H1 (cell line): ENCODE measurements at regions not wholly inside any gene's neighbourhood (a gene's known extent, or its start where the extent isn't known, plus 50 kb on each side); places are given as distances from the start of the nearest gene placed in this dataset.
A peak's percentile ranks its signal among the peaks of the same experiment; 100 is the strongest.

Experiments used
- CTCF ChIA-PET: fragments of 300-600 bp; sonication (Branson Sonifier 250); formaldehyde crosslinking; loops from one replicate; lab custom pipeline; 2021; ENCODE audit not compliant: partially characterized antibody; lab: Charles Lee
- POLR2A ChIA-PET: fragments of 300-600 bp; sonication (Branson Sonifier 250); formaldehyde crosslinking; loops from one replicate; lab custom pipeline; 2021; ENCODE audit warnings: inconsistent platforms; ENCODE audit not compliant: partially characterized antibody; lab: Charles Lee
- DNase-seq, 2 experiments: peaks; one replicate each; pipeline versions ENCODE4 v3.0.0 to v3.0.0-alpha.2; 2010 to 2022; ENCODE audit warnings: low spot score in 2 of 2, low read depth in 1 of 2, mixed read lengths in 1 of 2
- FAIRE-seq: peaks from 2 replicates; lab custom pipeline; 2011; peaks lifted over from hg19 to GRCh38; lab: Jason Lieb, UNC
- H2AFZ ChIP-seq: 2 replicates; pipeline ENCODE4 v1.8.1; 2012; ENCODE audit warnings: low read length, inconsistent platforms
- H2AK5ac ChIP-seq: 2 replicates; pipeline ENCODE4 v1.6.1; 2013; ENCODE audit warnings: low read depth, low read length
- H2BK120ac ChIP-seq: replicated peaks from 2 replicates; pipeline ENCODE3; 2013; ENCODE audit warnings: low read depth, low read length, inconsistent platforms
- H2BK12ac ChIP-seq: 2 replicates; pipeline ENCODE4 v1.6.1; 2013; ENCODE audit warnings: low read depth, low read length
- H2BK15ac ChIP-seq: 2 replicates; pipeline ENCODE4 v1.6.1; 2013; ENCODE audit warnings: low read length
- H2BK20ac ChIP-seq: 2 replicates; pipeline ENCODE4 v1.6.1; 2013; ENCODE audit warnings: low read length
- H2BK5ac ChIP-seq: 2 replicates; pipeline ENCODE4 v1.6.1; 2013; ENCODE audit warnings: low read depth, low read length
- H3K14ac ChIP-seq: 2 replicates; pipeline ENCODE4 v1.6.1; 2013; ENCODE audit warnings: inconsistent platforms; ENCODE audit not compliant: insufficient read length
- H3K18ac ChIP-seq: 2 replicates; pipeline ENCODE4 v1.6.1; 2013; ENCODE audit warnings: low read length; ENCODE audit errors: extremely low read depth
- H3K23ac ChIP-seq: 2 replicates; pipeline ENCODE4 v1.6.1; 2013; ENCODE audit warnings: inconsistent platforms; ENCODE audit not compliant: insufficient read length
- H3K23me2 ChIP-seq: 2 replicates; pipeline ENCODE4 v1.6.1; 2013; ENCODE audit warnings: low read depth, low read length
- H3K27ac ChIP-seq: 2 replicates; pipeline ENCODE4 v1.6.1; 2011; ENCODE audit warnings: low read depth, low read length, inconsistent platforms
- H3K27me3 ChIP-seq, 4 experiments: replicated peaks in 1 of 4; 1 replicate in 1 of 4; 2 replicates in 3 of 4; pipeline versions ENCODE4 v1.6.1 to v1.8.1; 2011 to 2013; ENCODE audit warnings: low read length in 3 of 4, mild to moderate bottlenecking in 3 of 4, inconsistent platforms in 2 of 4, mixed read lengths in 2 of 4, moderate library complexity in 1 of 4; ENCODE audit not compliant: control insufficient read depth in 3 of 4, insufficient read depth in 3 of 4; ENCODE audit errors: extremely low read depth in 1 of 4
- H3K36me3 ChIP-seq, 4 experiments: 2 replicates each; pipeline versions ENCODE4 v1.6.1 to v1.8.1; 2011 to 2013; ENCODE audit warnings: mild to moderate bottlenecking in 4 of 4, low read length in 3 of 4, moderate library complexity in 2 of 4, control low read depth in 1 of 4, inconsistent platforms in 1 of 4; ENCODE audit not compliant: insufficient read depth in 4 of 4, control insufficient read depth in 2 of 4
- H3K4ac ChIP-seq: replicated peaks from 2 replicates; pipeline ENCODE3; 2013; ENCODE audit warnings: low read length, low read depth, mixed read lengths, inconsistent platforms; ENCODE audit not compliant: insufficient read length
- H3K4me1 ChIP-seq, 4 experiments: replicated peaks in 1 of 4; 1 replicate in 1 of 4; 2 replicates in 3 of 4; pipeline versions ENCODE4 v1.6.1 to v1.8.1; 2011 to 2013; ENCODE audit warnings: low read length in 3 of 4, inconsistent platforms in 2 of 4, mixed read lengths in 1 of 4; ENCODE audit not compliant: insufficient read depth in 4 of 4, control insufficient read depth in 3 of 4
- H3K4me2 ChIP-seq, 2 experiments: 2 replicates each; pipeline versions ENCODE4 v1.6.1 to v1.8.1; 2011 to 2013; ENCODE audit warnings: low read depth in 2 of 2, low read length in 2 of 2, control low read depth in 1 of 2, inconsistent platforms in 1 of 2, mild to moderate bottlenecking in 1 of 2; ENCODE audit not compliant: insufficient read depth in 1 of 2
- H3K4me3 ChIP-seq, 4 experiments: fragments of 200-600, 300-600 bp in 1 of 4; sonication (generic), shearing (Covaris generic), sonication (Bioruptor Twin) in 1 of 4; 2 replicates each; pipeline versions ENCODE4 v1.5.1 to v1.8.1; 2011 to 2016; ENCODE audit warnings: low read length in 4 of 4, low read depth in 3 of 4, control low read depth in 2 of 4, inconsistent platforms in 2 of 4, mild to moderate bottlenecking in 2 of 4, mixed read lengths in 1 of 4, moderate library complexity in 1 of 4; ENCODE audit not compliant: insufficient read depth in 2 of 4; ENCODE audit errors: extremely low read depth in 1 of 4
- H3K56ac ChIP-seq: replicated peaks from 2 replicates; pipeline ENCODE3; 2013; ENCODE audit warnings: low read depth, mild to moderate bottlenecking, mixed read lengths, low read length, inconsistent platforms; ENCODE audit not compliant: insufficient read length
- H3K79me1 ChIP-seq: 2 replicates; pipeline ENCODE4 v1.6.1; 2013; ENCODE audit warnings: low read depth, low read length, control low read depth
- H3K79me2 ChIP-seq, 2 experiments: 2 replicates each; pipeline versions ENCODE4 v1.6.1 to v1.8.1; 2012 to 2013; ENCODE audit warnings: low read length in 2 of 2, mild to moderate bottlenecking in 2 of 2, inconsistent platforms in 1 of 2; ENCODE audit not compliant: insufficient read depth in 2 of 2, control insufficient read depth in 1 of 2
- H3K9ac ChIP-seq, 4 experiments: replicated peaks in 1 of 4; 1 replicate in 1 of 4; 2 replicates in 3 of 4; pipeline versions ENCODE4 v1.6.1 to v1.8.1; 2011 to 2013; ENCODE audit warnings: low read depth in 3 of 4, low read length in 3 of 4, control low read depth in 2 of 4, mild to moderate bottlenecking in 2 of 4, moderate library complexity in 2 of 4, inconsistent platforms in 1 of 4; ENCODE audit errors: extremely low read depth in 1 of 4
- H3K9me3 ChIP-seq, 2 experiments: 2 replicates each; pipeline versions ENCODE4 v1.6.1 to v1.8.1; 2012 to 2013; ENCODE audit warnings: mild to moderate bottlenecking in 2 of 2, moderate library complexity in 2 of 2, control low read depth in 1 of 2, inconsistent platforms in 1 of 2, low read depth in 1 of 2, low read length in 1 of 2, mixed read lengths in 1 of 2; ENCODE audit not compliant: insufficient read depth in 2 of 2
- H4K20me1 ChIP-seq, 2 experiments: replicated peaks in 1 of 2; 2 replicates each; pipeline versions ENCODE3 to v1.8.1; 2011 to 2013; ENCODE audit warnings: inconsistent platforms in 2 of 2, low read length in 2 of 2, mild to moderate bottlenecking in 1 of 2; ENCODE audit not compliant: insufficient read depth in 2 of 2, control insufficient read depth in 1 of 2
- H4K5ac ChIP-seq: 2 replicates; pipeline ENCODE4 v1.6.1; 2013; ENCODE audit warnings: low read length, low read depth, mixed read lengths, inconsistent platforms; ENCODE audit not compliant: insufficient read length
- H4K8ac ChIP-seq: 2 replicates; pipeline ENCODE4 v1.8.0; 2013; ENCODE audit warnings: mild to moderate bottlenecking, moderate library complexity, low read length, inconsistent platforms; ENCODE audit not compliant: insufficient read depth; ENCODE audit errors: extremely low read depth
- H4K91ac ChIP-seq: replicated peaks from 2 replicates; pipeline ENCODE3; 2013; ENCODE audit warnings: low read length, mixed read lengths, inconsistent platforms; ENCODE audit not compliant: insufficient read length
- ASH2L ChIP-seq: fragments of 200-600, 300-600 bp; sonication (generic); IDR thresholded peaks from one replicate; pipeline ENCODE4 v1.7.1; 2017; ENCODE audit warnings: low read length
- BRCA1 ChIP-seq: IDR thresholded peaks from 2 replicates; pipeline ENCODE4 v1.6.1; 2012; ENCODE audit warnings: low read depth, low read length, improper control_type of control experiment
- HDAC6 ChIP-seq: IDR thresholded peaks from one replicate; pipeline ENCODE4 v1.7.1; 2012; ENCODE audit warnings: low read depth, mild to moderate bottlenecking, inconsistent platforms, low read length, moderate library complexity
- JUN ChIP-seq: IDR thresholded peaks from 2 replicates; pipeline ENCODE4 v1.6.1; 2011; ENCODE audit warnings: low read depth, mild to moderate bottlenecking, improper control_type of control experiment, low read length
- JUND ChIP-seq: IDR thresholded peaks from 2 replicates; pipeline ENCODE4 v1.6.1; 2011; ENCODE audit warnings: mild to moderate bottlenecking, improper control_type of control experiment, low read length
- KDM1A ChIP-seq: fragments of 200-600, 300-600 bp; sonication (generic); IDR thresholded peaks from 2 replicates; pipeline ENCODE4 v1.7.1; 2016; ENCODE audit warnings: mild to moderate bottlenecking, low read length, borderline replicate concordance
- KDM4A ChIP-seq: IDR thresholded peaks from one replicate; pipeline ENCODE4 v1.7.1; 2012; ENCODE audit warnings: low read depth, mild to moderate bottlenecking, moderate library complexity, low read length, inconsistent platforms; ENCODE audit not compliant: severe bottlenecking
- KDM5A ChIP-seq: fragments of 200-600 bp; IDR thresholded peaks from 2 replicates; pipeline ENCODE4 v1.7.1; 2012; ENCODE audit warnings: mild to moderate bottlenecking, low read length, inconsistent platforms, mixed read lengths
- MAX ChIP-seq: IDR thresholded peaks from 2 replicates; pipeline ENCODE4 v1.6.1; 2012; ENCODE audit warnings: inconsistent platforms
- NRF1 ChIP-seq: IDR thresholded peaks from 2 replicates; pipeline ENCODE4 v1.6.1; 2011; ENCODE audit warnings: mild to moderate bottlenecking, low read depth, low read length, improper control_type of control experiment
- POLR2AphosphoS5 ChIP-seq: IDR thresholded peaks from 2 replicates; pipeline ENCODE4 v1.6.1; 2011; ENCODE audit warnings: low read depth, low read length
- RXRA ChIP-seq: IDR thresholded peaks from 2 replicates; pipeline ENCODE4 v1.6.1; 2011; ENCODE audit warnings: low read depth, mild to moderate bottlenecking, low read length, moderate library complexity; ENCODE audit not compliant: insufficient read depth
- SIN3A ChIP-seq, 2 experiments: IDR thresholded peaks in 1 of 2; conservative IDR thresholded peaks in 1 of 2; 2 replicates each; pipeline ENCODE4 v1.6.1; 2011 to 2012; ENCODE audit warnings: low read length in 2 of 2, improper control_type of control experiment in 1 of 2, low read depth in 1 of 2, mild to moderate bottlenecking in 1 of 2
- SIX5 ChIP-seq: IDR thresholded peaks from 2 replicates; pipeline ENCODE4 v1.6.1; 2011; ENCODE audit warnings: mild to moderate bottlenecking, low read depth, low read length
- TBP ChIP-seq: IDR thresholded peaks from 2 replicates; pipeline ENCODE4 v1.6.1; 2011; ENCODE audit warnings: low read depth, low read length, improper control_type of control experiment
- TEAD4 ChIP-seq: IDR thresholded peaks from 2 replicates; pipeline ENCODE4 v1.6.1; 2012; ENCODE audit warnings: low read depth, low read length, inconsistent platforms, mixed read lengths
- YY1 ChIP-seq: IDR thresholded peaks from 2 replicates; pipeline ENCODE4 v1.6.1; 2011; ENCODE audit warnings: low read depth, mild to moderate bottlenecking, low read length
- WGBS, 2 experiments: shearing (Covaris generic) in 1 of 2; methylation state at CpG; one replicate each; pipeline versions ENCODE4 v1.1.6 to v1.1.7; 2013 to 2015; ENCODE audit warnings: low lambda C conversion rate in 2 of 2, mixed read lengths in 2 of 2, inconsistent platforms in 1 of 2, low coverage in 1 of 2, missing lambda C conversion rate in 1 of 2; ENCODE audit not compliant: insufficient replicate concordance in 2 of 2, insufficient coverage in 1 of 2, insufficient read length in 1 of 2; ENCODE audit errors: extremely low coverage in 1 of 2, missing lambda C conversion rate in 1 of 2; 5-methylcytosine and 5-hydroxymethylcytosine counted together

GRCh38 chr7:25279705-25280104 lies 51.4 kb upstream of the NPVF start:
- WGBS, 2 experiments, result 88% methylated on average over 4 of the region's 4 CpGs; no CpG with 5 or more reads in 1 of the 2 experiments
- Histone ChIP-seq H3K23me2 (no peaks in the 10 kb centered on the region), H3K36me3 (no peaks in the 10 kb centered on the region), H3K27ac (no peak overlapping the region), H3K18ac (no peak overlapping the region), H3K4ac (no peak overlapping the region), H3K79me2 (no peaks in the 10 kb centered on the region), H2BK15ac (no peak overlapping the region), H3K79me1 (no peaks in the 10 kb centered on the region), H2AFZ (no peak overlapping the region), H3K56ac (no peak overlapping the region), H3K4me3 (no peak overlapping the region), H3K9ac (no peak overlapping the region), H2BK12ac (no peak overlapping the region), H3K4me1 (no peaks in the 10 kb centered on the region), H3K14ac (no peak overlapping the region), H4K5ac (no peak overlapping the region), H3K23ac (no peak overlapping the region), H2AK5ac (no peak overlapping the region), H2BK120ac (no peak overlapping the region), H2BK5ac (no peak overlapping the region), H4K20me1 (no peaks in the 10 kb centered on the region), H4K8ac (no peak overlapping the region), H3K9me3 (no peaks in the 10 kb centered on the region), H2BK20ac (no peak overlapping the region), H4K91ac (no peak overlapping the region), H3K4me2 (no peak overlapping the region), H3K27me3 (no peaks in the 10 kb centered on the region)
- DNase-seq (no peak), FAIRE-seq (peak; percentile 7)
- POLR2A ChIA-PET, result no interaction called here
- CTCF ChIA-PET, result no interaction called here
- no peak for TF ChIP-seq BRCA1
- TF ChIP-seq MAX, result no peak
- no peak for TF ChIP-seq HDAC6
- TF ChIP-seq SIN3A (conservative IDR thresholded peaks at IDR 0.05 in 1 of 2, IDR thresholded peaks at IDR 0.05 in 1 of 2; ENCODE audit: low read depth in 1 of 2, low read length in 2 of 2), result no peak
- no peak for TF ChIP-seq POLR2AphosphoS5
- no peak for TF ChIP-seq JUND
- TF ChIP-seq TBP, result no peak
- no peak for TF ChIP-seq RXRA
- no peak for TF ChIP-seq NRF1
- TF ChIP-seq KDM1A, result no peak
- TF ChIP-seq YY1, result no peak
- TF ChIP-seq SIX5, result no peak
- TF ChIP-seq JUN, result no peak
- no peak for TF ChIP-seq TEAD4
- no peak for TF ChIP-seq KDM5A
- no peak for TF ChIP-seq KDM4A
- no peak for TF ChIP-seq ASH2L
